Esophagus squamous epithelium (tissue), 4 donors: ENCODE measurements at regions not wholly inside any gene's neighbourhood (a gene's known extent, or its start where the extent isn't known, plus 50 kb on each side); places are given as distances from the start of the nearest gene placed in this dataset.
"Not testable (repeated sequence)": the region's sequence is repeated elsewhere in the genome, so short reads cannot be mapped to it uniquely, and the experiment has no call there.

ENCODE experiments used
- CTCF ChIP-seq, 6 experiments: fragments of 450-650 bp in 4 of 6; fragments of 200-600 bp in 2 of 6; sonication (generic) in 2 of 6; IDR thresholded peaks; one replicate each; pipeline ENCODE4 v1.5.1; 2016 to 2019; ENCODE audit warnings: antibody characterized with exemption in 6 of 6, mild to moderate bottlenecking in 4 of 6, moderate library complexity in 4 of 6
- POLR2A ChIP-seq, 4 donors: fragments of 450-650 bp; IDR thresholded peaks; one replicate each; pipeline ENCODE4 v1.6.1; 2017; ENCODE audit warnings: antibody characterized with exemption in 4 of 4, mild to moderate bottlenecking in 4 of 4, moderate library complexity in 3 of 4

- not testable (repeated sequence) for TF ChIP-seq CTCF, POLR2A (IDR thresholded peaks at IDR 0.05)
Measured at GRCh38 chr5:166640136-166640535, 1651.3 kb upstream of the WWC1 start.
